ENCODE measurements at regions not wholly inside any gene's neighbourhood (a gene's known extent, or its start where the extent isn't known, plus 50 kb on each side); places are given as distances from the start of the nearest gene placed in this dataset.

- CTCF ChIA-PET: no interaction called here
- POLR2A ChIA-PET: no interaction called here
- Histone ChIP-seq H3K9me3 (no peaks in the 10 kb centered on the region), H3K27ac (no peak overlapping the region), H3K4me2 (no peak overlapping the region), H3K4me3 (no peak overlapping the region), H3K4me1 (no peaks in the 10 kb centered on the region)
- ATAC-seq (no peak), DNase-seq (ENCODE audit: low read depth in 1 of 2, low spot score in 1 of 2) (no peak), FAIRE-seq (no peak)
- 39% methylated on average over 4 of the region's 4 CpGs for WGBS (ENCODE audit: missing lambda C conversion rate)
- TF ChIP-seq HEYL (CRISPR knock-in tag; IDR thresholded peaks at IDR 0.05) (no peak), GATA3 (IDR thresholded peaks at IDR 0.05; ENCODE audit: borderline replicate concordance) (no peak), EHF (CRISPR knock-in tag; IDR thresholded peaks at IDR 0.05) (no peak), HOXB13 (CRISPR knock-in tag; IDR thresholded peaks at IDR 0.05; ENCODE audit: low read depth) (no peak), RFX5 (IDR thresholded peaks at IDR 0.05) (no peak), RCOR1 (IDR thresholded peaks at IDR 0.05; ENCODE audit: low read depth, low read length) (no peak), KDM5A (IDR thresholded peaks at IDR 0.05) (no peak), CHD4 (IDR thresholded peaks at IDR 0.05; ENCODE audit: borderline replicate concordance) (no peak), PBX3 (IDR thresholded peaks at IDR 0.05) (no peak), CHD2 (IDR thresholded peaks at IDR 0.05; ENCODE audit: low read length, partially characterized antibody) (no peak)
Measured at GRCh38 chr4:162422312-162422711, 258.5 kb upstream of the FSTL5 start.

- ChIA-PET POLR2A (no interaction called here), CTCF (no interaction called here)
- H3K4me1 ChIP-seq: no peaks in the 10 kb centered on the region
- ATAC-seq (no peak), DNase-seq (ENCODE audit: low read depth in 1 of 2, low spot score in 1 of 2) (no peak), FAIRE-seq (no peak)
- H3K9me3 ChIP-seq: no peaks in the 10 kb centered on the region
- no peak overlapping the region for H3K27ac ChIP-seq
- H3K4me2 ChIP-seq: no peak overlapping the region
- TF ChIP-seq HDAC2 (IDR thresholded peaks at IDR 0.05): no peak
- TF ChIP-seq HOXB5 (CRISPR knock-in tag; IDR thresholded peaks at IDR 0.05): no peak
- no peak for TF ChIP-seq MAFK (IDR thresholded peaks at IDR 0.05; ENCODE audit: partially characterized antibody)
- no peak for TF ChIP-seq JUN (IDR thresholded peaks at IDR 0.05)
- no peak for TF ChIP-seq USF2 (IDR thresholded peaks at IDR 0.05)
- TF ChIP-seq GATA3 (IDR thresholded peaks at IDR 0.05; ENCODE audit: borderline replicate concordance): no peak
- no peak for TF ChIP-seq HOXA7 (CRISPR knock-in tag; IDR thresholded peaks at IDR 0.05)
- TF ChIP-seq TP53 (CRISPR knock-in tag; IDR thresholded peaks at IDR 0.05): no peak
- no peak for TF ChIP-seq RARB (CRISPR knock-in tag; IDR thresholded peaks at IDR 0.05)
- no peak for TF ChIP-seq BCL3 (IDR thresholded peaks at IDR 0.05)
- TF ChIP-seq BHLHE40 (IDR thresholded peaks at IDR 0.05; ENCODE audit: low read depth, low read length): no peak
- no peak for TF ChIP-seq CBX2 (IDR thresholded peaks at IDR 0.05; ENCODE audit: borderline replicate concordance, low read depth)
- TF ChIP-seq PBX3 (IDR thresholded peaks at IDR 0.05): no peak
- no peak for TF ChIP-seq ESRRA (IDR thresholded peaks at IDR 0.05; ENCODE audit: borderline replicate concordance, low read length)
- no peak for TF ChIP-seq KDM1A (IDR thresholded peaks at IDR 0.05; ENCODE audit: low read depth)
- TF ChIP-seq, protein P1, sequence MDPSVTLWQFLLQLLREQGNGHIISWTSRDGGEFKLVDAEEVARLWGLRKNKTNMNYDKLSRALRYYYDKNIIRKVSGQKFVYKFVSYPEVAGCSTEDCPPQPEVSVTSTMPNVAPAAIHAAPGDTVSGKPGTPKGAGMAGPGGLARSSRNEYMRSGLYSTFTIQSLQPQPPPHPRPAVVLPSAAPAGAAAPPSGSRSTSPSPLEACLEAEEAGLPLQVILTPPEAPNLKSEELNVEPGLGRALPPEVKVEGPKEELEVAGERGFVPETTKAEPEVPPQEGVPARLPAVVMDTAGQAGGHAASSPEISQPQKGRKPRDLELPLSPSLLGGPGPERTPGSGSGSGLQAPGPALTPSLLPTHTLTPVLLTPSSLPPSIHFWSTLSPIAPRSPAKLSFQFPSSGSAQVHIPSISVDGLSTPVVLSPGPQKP (IDR thresholded peaks at IDR 0.05; ENCODE audit: low read depth, low read length): no peak
- TF ChIP-seq EP300 (IDR thresholded peaks at IDR 0.05): no peak
- TF ChIP-seq MYC (IDR thresholded peaks at IDR 0.05; ENCODE audit: borderline replicate concordance, low read length): no peak
- no peak for TF ChIP-seq FOSB (CRISPR knock-in tag; IDR thresholded peaks at IDR 0.05)
- no peak for TF ChIP-seq JUNB (IDR thresholded peaks at IDR 0.05)
- WGBS (ENCODE audit: missing lambda C conversion rate): 27% methylated on average over 1 of the region's 1 CpG
- no peak overlapping the region for H3K4me3 ChIP-seq
Measured at GRCh38 chr4:162410854-162411253, 247.1 kb upstream of the FSTL5 start.
